GM19455 (cell line): ENCODE measurements at regions not wholly inside any gene's neighbourhood (a gene's known extent, or its start where the extent isn't known, plus 50 kb on each side); places are given as distances from the start of the nearest gene placed in this dataset.

ENCODE experiments used
- ATAC-seq: cut with Tn5 transposase; IDR thresholded peaks from one replicate; pipeline ENCODE4 v1.9.1; 2021; ENCODE audit not compliant: unreplicated experiment

DNA sequence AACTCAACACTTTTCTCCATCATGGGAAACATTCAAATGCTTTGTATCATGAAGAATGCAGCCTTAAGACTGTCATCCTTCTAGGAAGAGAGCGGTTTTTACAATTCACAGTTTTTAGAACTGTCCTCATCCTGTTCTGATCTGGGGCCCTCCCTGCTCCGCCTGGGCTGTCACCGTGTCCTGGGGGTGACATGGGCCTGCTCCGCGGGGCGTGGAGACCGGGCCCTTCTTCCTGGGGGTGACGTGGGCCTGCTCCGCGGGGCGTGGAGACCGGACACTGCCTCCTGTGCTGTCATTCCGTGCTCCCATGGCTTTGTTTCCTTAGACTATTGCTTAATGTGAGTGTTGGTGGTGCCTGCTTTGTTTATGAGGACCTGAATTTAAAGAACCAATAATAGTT is 122.8 kb downstream of the TMEM18 start:
- no peak for ATAC-seq

DNA sequence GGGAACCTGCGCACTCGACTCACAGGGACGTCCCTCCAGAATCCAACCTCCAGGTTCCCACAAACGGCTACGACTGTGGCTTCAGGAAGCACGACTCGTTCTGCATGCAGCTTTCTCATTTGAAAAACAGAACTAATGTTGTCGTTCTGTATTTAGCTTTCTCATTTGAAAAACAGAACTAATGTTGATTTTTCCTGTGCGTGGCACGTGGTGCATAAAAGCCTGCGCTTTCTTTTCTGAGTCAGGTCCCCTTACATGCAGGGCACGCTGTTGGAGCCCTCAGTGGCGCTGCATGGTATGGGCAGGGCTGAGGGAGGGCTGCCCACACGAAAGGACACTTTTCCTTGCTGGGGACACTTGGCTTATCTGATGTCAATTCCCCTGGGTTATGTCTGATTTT is 124.3 kb downstream of the TMEM18 start:
- ATAC-seq: no peak

DNA sequence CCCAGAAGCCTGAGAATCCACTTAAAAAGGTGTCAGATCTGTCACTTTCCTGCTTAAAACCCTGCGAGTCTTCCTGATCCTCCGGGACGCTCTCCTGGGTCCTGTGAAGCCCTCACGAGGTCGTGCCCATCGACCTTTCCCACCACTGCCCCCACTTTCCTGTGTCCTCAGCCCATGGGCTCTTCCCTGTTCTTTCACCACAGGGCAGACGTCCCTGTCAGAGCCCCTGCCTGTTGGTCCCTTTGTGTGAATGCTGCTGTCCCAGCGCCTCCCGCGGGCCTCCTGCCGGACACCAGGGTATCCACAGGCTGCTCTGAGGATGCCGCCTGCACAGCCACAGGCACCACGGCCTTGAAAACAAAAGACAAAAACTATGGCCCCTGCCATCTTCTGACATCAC is 125.6 kb downstream of the TMEM18 start:
- no peak for ATAC-seq

DNA sequence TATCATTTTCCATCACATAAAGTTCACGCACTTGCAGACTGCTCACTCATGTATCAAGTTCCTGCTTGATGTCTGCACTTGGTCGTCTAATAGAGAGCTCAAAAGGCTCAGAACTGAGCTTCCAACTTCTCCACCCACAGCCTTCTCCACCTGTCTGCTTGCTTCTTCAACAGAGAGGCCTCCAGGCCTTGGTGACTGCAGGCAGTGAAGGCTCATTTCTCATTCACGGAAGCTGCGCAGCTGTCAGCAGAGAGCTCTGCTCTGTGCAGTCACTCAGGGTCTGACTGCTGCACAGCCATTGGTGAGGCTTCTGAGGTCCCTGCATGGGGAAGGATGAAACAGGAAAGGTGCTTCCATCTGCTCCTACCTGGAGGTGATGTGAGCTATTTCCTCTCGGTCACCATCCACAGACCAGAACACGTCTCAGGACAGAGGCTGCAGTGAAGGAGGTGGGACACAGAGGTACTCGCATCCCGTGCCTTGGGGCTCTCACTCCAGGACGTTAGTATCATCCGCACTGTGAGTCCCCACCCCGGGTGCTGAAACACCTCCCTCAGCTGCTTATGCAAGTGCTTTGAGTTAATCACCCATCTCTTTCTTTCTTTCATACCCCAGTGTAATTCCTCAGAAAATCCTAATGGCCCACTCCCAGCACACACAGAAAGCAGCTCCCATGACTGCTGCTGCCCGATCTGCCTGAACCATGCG is 126.2 kb downstream of the TMEM18 start:
- no peak for ATAC-seq

DNA sequence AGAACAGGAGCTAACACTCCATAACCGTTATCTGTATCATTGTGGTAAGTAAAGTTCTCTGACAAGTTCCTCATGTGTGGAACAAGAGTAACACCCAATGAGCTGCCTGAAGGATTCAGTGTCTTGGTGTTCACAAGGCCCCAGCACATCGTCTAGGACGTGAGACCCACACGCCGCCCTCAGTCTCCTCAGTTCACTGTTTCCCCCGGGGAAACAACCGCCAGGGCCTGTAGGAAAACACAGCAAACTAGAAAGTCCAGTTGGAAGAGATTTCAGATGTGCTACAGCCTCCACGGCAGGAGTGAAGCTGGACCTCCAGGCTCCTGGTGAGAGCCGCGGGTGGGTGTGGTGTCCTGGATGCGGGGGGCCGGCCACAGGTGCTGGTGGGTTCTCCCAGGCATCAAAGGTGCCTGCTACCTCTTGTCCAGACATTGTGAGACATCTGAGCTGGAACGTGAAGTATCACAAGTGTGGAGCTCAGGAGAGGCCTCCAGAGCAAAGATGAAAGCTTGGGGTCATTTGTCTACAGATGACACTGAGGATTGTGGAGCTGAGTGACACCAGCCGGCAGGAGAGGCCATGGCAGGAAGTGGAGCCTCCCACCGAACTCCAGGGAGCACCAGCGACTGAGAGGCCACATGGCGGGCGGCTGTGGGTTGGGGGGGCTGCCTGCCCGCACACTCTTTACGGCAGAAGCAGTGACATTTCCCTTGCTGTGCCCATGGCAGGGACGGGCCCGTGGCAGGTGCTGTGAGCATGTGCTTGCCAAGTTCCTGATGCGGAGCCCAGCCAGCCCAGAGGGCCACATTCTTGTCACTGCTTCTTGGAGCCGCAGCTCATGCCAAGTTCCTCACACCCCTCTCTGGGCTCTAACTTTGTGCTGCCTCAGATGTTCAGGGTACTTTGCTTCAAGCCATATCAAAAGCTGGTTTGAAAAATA is 131.2 kb downstream of the TMEM18 start:
- ATAC-seq: no peak

DNA sequence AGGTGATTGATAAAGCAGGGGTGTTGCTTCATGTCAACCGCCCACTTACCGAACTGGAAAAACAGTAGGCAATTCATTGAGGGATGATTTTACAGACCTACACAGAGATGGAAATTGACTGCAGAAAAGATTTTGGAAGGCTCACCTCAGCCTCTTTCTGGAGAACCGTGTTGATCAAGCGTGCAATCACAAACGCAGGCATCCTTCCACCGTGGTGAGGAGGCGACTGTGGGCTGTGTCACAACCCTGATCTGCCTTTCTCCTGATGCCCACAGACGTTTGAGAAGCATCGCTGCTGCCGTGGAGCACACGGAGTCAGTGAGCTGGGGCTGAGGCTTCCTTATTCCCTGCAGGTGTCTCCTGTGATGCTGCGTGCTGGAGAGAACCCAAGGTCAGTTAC is 132.0 kb downstream of the TMEM18 start:
- ATAC-seq: no peak

DNA sequence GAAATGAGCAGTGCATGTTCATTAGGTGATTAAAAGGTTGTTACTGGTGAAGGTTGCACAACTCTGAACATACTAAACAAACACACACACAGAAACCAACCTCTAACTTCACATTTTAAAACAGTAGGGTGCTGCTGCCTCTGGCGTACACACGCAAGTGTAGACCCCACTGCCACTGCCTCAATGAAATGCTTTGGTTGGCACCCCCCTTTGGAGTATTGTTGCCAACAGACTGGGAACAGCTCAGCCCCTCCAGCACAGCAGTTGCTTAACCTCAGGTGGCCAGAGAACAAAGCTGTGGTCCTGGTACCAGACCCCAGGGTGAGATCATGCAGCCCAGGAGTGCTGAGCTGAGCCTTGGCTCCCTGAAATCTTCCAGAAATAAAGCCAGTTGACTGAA is 138.6 kb downstream of the TMEM18 start:
- ATAC-seq: no peak

DNA sequence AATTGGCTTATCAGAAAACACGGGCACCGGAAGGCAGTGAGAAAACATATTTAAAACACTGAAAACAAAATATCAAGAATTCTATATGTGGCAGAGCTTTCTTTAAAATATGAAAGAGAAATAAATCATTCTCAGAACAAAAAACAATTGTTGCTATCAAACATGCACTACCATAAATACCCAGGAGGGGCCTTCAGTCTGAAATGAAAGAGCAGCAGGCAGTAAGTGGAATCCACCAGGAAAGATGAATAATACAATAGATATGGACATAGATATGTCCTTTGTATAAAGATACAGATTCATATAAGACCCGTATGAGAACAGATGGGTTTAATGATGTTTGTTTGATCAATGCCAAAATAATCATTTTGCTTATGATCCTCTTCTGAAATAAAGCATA is 142.0 kb downstream of the TMEM18 start:
- no peak for ATAC-seq

DNA sequence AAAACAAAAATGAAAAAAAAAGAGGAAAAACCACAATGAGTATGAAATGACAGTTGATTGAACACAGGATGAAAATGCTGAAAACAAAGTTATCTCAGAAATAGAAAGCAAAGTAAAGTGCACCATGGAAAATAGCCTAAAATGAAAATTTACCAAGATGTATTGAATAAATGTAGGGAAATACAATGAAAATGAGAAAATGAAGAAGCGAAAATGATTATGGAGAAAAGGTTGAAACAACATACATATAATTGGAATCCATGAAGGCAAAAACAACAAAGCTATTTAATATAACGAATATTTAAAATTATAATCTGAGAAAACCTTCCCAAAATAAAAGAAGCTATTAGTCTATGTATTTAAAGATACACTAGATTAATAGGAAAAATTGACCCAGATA is 147.4 kb downstream of the TMEM18 start:
- ATAC-seq: no peak

DNA sequence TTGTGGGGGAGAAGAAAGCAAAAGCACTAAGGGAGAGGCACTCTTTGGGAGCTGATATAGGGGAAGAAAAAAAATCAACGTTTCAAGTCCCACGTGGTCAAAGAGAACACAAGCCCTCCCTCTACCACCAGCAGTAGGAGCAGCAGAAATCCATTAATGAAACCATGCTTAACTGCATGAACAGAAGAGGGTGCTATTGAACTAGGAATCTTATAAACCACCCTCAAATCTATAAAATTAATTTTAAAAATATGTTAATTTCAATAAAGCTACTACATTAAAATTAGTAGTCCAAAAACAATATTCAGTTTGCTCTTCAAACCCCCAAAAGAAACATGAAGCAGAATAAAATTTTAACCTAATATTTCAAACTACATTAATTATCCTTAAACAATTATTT is 147.8 kb downstream of the TMEM18 start:
- ATAC-seq: no peak

DNA sequence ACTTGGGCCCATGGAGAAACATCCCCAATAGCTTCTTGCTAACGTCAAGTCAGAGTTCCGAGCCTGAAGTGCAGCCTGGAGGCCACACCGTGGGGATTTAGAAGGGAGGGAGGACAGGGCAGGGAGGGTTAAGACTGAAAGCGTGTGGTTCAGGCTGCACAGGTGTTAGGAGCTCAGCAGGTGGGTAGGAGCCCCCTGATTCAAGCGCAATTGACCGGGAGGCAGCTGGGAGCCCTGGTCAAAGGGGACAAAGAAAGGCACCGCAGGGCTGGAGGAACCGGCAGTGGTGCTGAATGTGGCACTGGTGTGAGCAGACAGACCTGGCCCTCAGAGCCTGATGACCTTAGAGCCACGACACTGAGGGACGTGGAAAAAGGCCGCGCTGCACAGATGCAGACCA is 149.6 kb downstream of the TMEM18 start:
- no peak for ATAC-seq

DNA sequence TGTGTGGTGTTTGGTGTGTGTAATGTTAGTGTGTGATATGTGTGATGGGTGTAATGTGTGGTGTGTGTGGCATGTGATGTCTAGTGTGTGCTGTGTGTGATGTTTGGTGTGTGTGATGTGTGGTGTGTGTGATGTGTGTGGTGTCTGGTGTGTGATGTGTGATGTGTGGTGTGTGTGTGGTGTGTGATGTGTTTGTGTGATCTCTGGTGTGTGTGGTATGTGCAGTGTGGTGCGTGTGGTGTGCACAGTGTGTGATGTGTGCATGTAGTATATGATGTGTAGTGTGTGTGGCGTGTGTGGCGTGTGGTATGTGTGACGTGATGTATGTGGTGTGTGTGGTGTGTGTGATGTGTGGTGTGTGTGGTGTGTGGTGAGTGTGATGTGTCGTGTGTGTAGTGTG is 150.3 kb downstream of the TMEM18 start:
- ATAC-seq: no peak

DNA sequence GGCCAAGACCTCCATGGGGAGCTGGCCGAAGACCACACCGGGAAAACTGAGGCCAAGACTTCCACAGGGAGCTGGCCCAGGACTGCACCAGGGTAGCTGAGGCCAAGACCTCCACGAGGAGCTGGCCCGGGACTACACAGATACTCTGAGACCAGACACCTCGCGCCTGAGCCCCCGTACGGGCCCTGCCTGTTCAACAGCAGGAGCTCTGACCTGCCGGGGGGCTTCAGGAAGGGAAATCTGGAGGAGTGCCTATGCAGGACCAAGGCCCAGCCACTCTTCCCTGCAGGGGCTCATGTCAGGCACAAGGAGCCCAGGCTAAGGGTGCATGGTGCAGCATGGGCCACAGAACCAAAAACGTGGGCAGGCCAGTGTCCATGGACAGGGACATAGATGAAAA is 151.6 kb downstream of the TMEM18 start:
- no peak for ATAC-seq

DNA sequence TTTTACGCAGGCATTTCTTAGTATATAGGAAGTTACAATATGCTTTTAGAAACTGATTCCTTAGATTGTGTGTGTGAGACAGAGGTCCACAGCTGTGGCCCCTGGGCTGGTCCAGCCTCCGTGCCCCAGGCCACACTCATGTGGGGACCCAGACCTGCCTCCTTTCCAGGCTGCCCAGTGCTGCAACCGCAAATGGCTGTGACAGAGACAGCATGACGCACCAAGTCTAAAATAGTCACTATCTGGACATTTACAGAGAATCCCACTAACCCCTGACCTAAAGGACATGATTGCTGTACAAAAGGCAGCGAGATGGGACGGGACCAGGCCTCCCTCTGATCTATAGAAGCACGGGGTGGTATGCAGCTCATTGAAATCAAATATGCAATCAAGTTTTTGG is 152.2 kb downstream of the TMEM18 start:
- ATAC-seq: no peak

DNA sequence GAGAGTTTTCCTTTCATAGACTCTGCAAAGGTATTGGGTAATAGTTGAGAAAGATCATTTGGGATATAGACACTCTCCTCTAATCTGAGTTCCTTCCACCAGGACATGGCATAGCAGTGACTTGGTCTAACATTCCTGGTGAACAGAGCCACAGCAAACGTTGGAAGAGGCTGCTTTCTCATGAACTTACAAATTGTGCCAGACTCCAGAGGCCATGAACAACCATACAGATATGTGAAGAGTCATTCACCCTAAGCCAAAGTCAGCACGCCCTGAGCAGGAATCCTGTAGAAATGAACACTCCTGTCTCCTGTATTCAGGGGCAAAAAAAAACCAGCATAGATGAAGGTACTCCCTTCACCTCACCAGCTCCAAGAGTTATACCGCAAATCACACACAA is 152.8 kb downstream of the TMEM18 start:
- no peak for ATAC-seq

DNA sequence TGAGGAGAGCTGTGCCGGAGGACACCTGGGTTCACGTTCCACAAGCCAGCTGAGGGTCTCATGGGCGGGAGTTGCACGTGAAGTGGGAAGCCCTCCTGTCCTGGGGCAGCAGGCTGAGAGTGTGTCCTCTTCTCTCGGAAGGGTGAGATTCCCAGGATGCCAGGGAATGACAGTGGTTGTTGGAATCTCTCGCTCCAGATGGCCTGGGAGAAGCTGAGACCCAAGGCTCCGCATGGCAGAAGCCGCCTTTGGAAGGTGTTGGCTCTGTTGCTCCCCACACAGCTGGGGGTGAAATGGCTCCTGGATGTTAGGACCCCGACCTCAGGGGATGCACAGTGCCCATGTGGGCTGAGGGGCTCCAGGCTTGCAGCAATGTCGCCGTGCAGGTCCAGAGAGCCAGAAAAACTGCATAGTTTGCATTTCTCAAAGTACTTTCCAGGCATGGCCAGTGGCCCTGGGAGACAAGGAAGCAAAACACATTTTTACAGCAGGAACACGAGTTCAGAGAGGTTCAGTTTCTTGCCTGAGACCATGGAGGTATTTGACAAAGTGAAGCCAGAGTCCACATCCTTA is 153.4 kb downstream of the TMEM18 start:
- ATAC-seq: no peak

DNA sequence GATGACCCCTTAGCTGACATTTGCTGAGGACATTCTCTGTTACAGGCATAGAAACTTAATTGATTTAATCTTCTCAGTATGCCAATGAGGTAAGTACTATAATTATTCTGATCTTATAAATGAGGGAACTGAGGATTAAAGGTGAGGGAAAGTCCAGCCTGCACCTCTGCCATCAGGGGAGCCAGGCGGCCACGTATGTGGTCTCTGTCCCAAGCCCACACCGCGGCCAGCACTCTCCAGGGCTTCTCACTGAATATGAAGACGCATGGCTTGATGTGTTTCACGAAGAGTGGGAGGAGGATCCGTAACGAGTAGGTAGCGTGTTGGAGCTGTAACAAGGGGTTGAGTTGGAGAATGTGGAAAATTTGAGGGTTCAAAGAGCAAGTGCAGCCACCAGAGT is 154.4 kb downstream of the TMEM18 start:
- ATAC-seq: no peak

DNA sequence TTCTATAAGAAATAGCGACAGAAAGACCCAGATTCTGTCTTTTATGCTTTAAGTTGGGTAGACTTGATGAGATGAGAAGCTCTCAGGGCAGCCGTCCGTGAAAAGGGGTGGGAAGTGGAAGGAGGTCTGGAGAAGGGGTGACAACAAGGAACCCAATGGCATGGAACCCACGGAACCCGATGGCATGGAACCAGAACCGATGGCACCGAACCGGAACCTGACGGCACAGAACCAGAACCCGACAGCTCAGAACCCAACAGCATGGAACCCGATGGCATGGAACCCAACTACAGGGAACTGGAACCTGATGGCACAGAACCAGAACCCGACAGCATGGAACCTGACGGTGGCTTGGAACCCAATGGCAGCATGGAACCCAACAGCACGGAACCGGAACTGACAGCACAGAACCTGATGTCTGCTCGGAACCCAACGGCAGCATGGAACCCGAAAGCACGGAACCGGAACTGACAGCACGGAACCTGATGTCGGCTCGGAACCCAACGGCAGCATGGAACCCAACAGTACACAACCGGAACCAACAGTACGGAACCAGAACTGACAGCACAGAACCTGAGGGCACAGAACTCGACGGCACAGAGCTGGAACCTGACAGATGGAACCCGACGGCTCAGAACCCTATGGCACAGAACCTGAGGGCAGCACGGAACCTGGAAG is 155.2 kb downstream of the TMEM18 start:
- no peak for ATAC-seq

DNA sequence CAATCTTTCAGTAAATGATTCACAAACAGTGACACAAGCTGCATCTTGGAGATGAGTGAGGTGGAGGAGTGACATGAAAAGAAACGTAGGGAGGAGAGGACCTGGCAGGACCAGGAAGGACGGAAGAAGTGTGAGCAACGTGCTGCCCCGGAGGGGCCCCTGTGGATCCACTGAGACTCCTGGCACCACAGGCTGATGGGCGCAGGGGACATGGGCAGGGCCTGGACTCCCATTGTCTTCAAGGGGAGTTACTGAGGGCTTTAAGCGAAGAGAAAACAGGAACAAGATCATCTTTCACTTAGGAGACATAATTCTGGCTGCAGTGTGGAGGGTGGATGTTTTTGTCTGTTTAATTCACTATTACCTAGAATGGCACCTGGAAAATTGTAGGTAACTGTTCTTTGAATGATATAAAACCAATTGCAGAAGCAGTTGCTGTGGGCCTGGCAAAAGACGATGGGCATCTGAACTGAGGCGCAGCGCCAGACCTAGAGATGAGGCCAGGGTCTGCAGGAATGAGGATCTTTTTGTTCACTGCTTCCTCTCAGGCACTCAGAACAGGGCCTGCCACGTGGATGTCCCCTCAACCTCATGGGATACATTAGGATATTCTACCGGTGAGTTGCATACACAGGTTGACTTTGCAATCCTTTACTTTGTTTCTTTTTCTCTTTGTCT is 156.4 kb downstream of the TMEM18 start:
- no peak for ATAC-seq

DNA sequence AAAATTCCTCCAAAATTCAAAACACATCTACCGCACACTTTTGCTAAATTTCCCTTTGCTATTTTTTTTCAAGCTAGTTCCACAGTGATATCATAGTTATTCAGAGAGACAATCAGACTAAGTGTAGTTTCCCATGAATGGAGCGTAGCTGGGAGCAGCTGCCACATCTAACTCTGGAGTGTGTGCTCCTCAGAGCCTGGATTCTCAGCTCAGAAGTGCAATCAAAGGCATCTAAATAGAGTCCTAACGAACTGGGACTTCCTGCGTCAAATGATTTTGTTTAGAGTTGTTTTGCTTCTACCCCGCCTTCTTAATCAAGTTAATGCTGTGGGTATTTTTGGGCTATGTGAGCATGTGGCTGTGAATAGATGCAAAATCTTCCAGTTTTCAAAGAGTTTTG is 160.3 kb downstream of the TMEM18 start:
- ATAC-seq: no peak

DNA sequence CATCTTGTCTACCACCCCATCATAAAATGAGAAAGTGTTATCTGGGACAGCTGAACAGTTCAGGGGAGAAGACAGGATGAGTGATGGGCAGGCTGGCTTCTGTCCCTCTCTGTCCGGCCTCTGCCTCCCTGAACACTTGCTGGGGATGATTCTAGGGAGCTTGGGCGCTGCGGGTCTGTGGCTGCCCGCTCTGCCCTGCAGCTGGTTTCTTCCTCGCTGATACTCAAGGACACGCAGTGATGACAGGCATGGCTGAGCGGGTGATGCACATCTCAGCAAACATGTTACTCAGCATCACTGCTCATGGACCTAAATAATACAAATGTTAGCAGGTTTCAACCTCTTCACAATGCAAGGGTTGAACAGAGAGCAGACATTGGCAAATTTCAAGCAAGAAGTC is 161.1 kb downstream of the TMEM18 start:
- ATAC-seq: no peak
